ENCODE measurements at regions not wholly inside any gene's neighbourhood (a gene's known extent, or its start where the extent isn't known, plus 50 kb on each side); places are given as distances from the start of the nearest gene placed in this dataset.
"Not testable (repeated sequence)": the region's sequence is repeated elsewhere in the genome, so short reads cannot be mapped to it uniquely, and the experiment has no call there.

GRCh38 chr4:57182132-57182874 is 72.1 kb upstream of the IGFBP7 start:
- Histone ChIP-seq H3K27ac (no peak overlapping the region), H3K27me3 (no peaks in the 10 kb centered on the region), H3K36me3 (no peaks in the 10 kb centered on the region), H3K4me1 (no peaks in the 10 kb centered on the region), H3K4me3 (no peak overlapping the region), H3K9me3 (no peaks in the 10 kb centered on the region)
- intact Hi-C loops (cut with DNase I; ENCODE audit: low total_unique reads) (no loop called here), in situ Hi-C loops (cut with MboI; ENCODE audit: low pct_ligation_motif_present in 1 of 4, low pct_unique_long_range_greater_than_20kb in 1 of 4, low sequenced_read_pairs in 3 of 4) (no loop called here)
- 86 to 88% methylated on average over 4 to 8 of the region's 8 CpGs for WGBS, 2 donors (ENCODE audit: low coverage in 1 of 2)
- no peak for DNase-seq
- TF ChIP-seq CTCF (IDR thresholded peaks at IDR 0.05), result no peak
- TF ChIP-seq POLR2A (IDR thresholded peaks at IDR 0.05), result no peak
- TF ChIP-seq EP300 (IDR thresholded peaks at IDR 0.05; ENCODE audit: low read depth), result no peak
- no peak for TF ChIP-seq POLR2AphosphoS5 (IDR thresholded peaks at IDR 0.05)

GRCh38 chr4:57173136-57173535 is 63.0 kb upstream of the IGFBP7 start:
- H3K27ac ChIP-seq; intact Hi-C loops (cut with DNase I; ENCODE audit: low total_unique reads); H3K9me3 ChIP-seq; in situ Hi-C loops (cut with MboI; ENCODE audit: low pct_ligation_motif_present in 1 of 4, low pct_unique_long_range_greater_than_20kb in 1 of 4, low sequenced_read_pairs in 3 of 4); H3K27me3 ChIP-seq; H3K4me1 ChIP-seq; DNase-seq; H3K36me3 ChIP-seq; H3K4me3 ChIP-seq: not testable (repeated sequence)
- 86% methylated on average over 9 of the region's 30 CpGs; no CpG with 5 or more reads in 1 of the 2 donors for WGBS, 2 donors (ENCODE audit: low coverage in 1 of 2)

- TF ChIP-seq EP300 (IDR thresholded peaks at IDR 0.05; ENCODE audit: low read depth) (no peak), CTCF (IDR thresholded peaks at IDR 0.05) (no peak), POLR2AphosphoS5 (IDR thresholded peaks at IDR 0.05) (no peak), POLR2A (IDR thresholded peaks at IDR 0.05) (no peak)
- WGBS, 2 donors (ENCODE audit: low coverage in 1 of 2), result 47 to 62% methylated on average over 3 of the region's 3 CpGs
- in situ Hi-C loops (cut with MboI; ENCODE audit: low pct_ligation_motif_present in 1 of 4, low pct_unique_long_range_greater_than_20kb in 1 of 4, low sequenced_read_pairs in 3 of 4) (no loop called here), intact Hi-C loops (cut with DNase I; ENCODE audit: low total_unique reads) (no loop called here)
- no peaks in the 10 kb centered on the region for H3K4me1 ChIP-seq
- no peak for DNase-seq
- no peaks in the 10 kb centered on the region for H3K9me3 ChIP-seq
- no peak overlapping the region for H3K27ac ChIP-seq
- H3K27me3 ChIP-seq, result no peaks in the 10 kb centered on the region
- no peak overlapping the region for H3K4me3 ChIP-seq
- H3K36me3 ChIP-seq, result no peaks in the 10 kb centered on the region
Observed at GRCh38 chr4:57172065-57172464, 61.9 kb upstream of the IGFBP7 start.

- 75% methylated on average over 3 of the region's 3 CpGs; no CpG with 5 or more reads in 1 of the 2 donors for WGBS, 2 donors (ENCODE audit: low coverage in 1 of 2)
- DNase-seq, result no peak
- in situ Hi-C loops (cut with MboI; ENCODE audit: low pct_ligation_motif_present in 1 of 4, low pct_unique_long_range_greater_than_20kb in 1 of 4, low sequenced_read_pairs in 3 of 4) (no loop called here), intact Hi-C loops (cut with DNase I; ENCODE audit: low total_unique reads) (no loop called here)
- no peak overlapping the region for H3K4me3 ChIP-seq
- no peaks in the 10 kb centered on the region for H3K9me3 ChIP-seq
- no peak for TF ChIP-seq POLR2AphosphoS5 (IDR thresholded peaks at IDR 0.05)
- TF ChIP-seq EP300 (IDR thresholded peaks at IDR 0.05; ENCODE audit: low read depth), result no peak
- TF ChIP-seq POLR2A (IDR thresholded peaks at IDR 0.05), result no peak
- no peak for TF ChIP-seq CTCF (IDR thresholded peaks at IDR 0.05)
- no peak overlapping the region for H3K27ac ChIP-seq
- H3K4me1 ChIP-seq, result peaks cover 0 to 5% (median 5%) of the 10 kb centered on the region in 4 donors
- H3K36me3 ChIP-seq, result no peaks in the 10 kb centered on the region
- peaks cover 9% of the 10 kb centered on the region for H3K27me3 ChIP-seq
Observed at GRCh38 chr4:57168982-57169381, 58.8 kb upstream of the IGFBP7 start.

Measured in transverse colon (tissue), 4 donors.